T1000 (cell line): ENCODE measurements at regions not wholly inside any gene's neighbourhood (a gene's known extent, or its start where the extent isn't known, plus 50 kb on each side); places are given as distances from the start of the nearest gene placed in this dataset.

ENCODE experiments used
- DNase-seq: peaks from one replicate; lab custom pipeline; 2025; ENCODE audit warnings: mixed read lengths; lab: John Stamatoyannopoulos, UW

DNA sequence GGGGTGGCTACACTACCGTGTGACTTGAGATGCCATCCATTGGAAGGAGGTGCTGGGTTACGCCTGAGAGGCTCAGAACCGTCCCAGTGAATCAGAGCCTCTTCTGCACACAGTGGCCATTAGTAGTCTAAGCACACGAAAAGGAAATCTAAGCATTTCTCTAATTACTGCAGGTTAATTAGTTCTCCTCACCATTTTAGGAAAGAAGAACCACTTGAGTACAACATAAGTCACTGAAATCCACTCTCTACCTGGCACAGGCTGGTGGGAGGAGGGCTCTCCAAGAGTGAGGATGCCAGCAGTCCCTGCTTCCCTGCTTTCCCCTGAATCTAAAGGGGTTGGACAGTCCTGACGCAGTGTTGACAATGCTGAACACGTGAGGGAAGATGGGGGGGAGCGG, 606.3 kb downstream of the NPHP4 start:
- no peak for DNase-seq

GRCh38 chr1:5385096-5385799, 607.0 kb downstream of the NPHP4 start:
- no peak for DNase-seq

DNA sequence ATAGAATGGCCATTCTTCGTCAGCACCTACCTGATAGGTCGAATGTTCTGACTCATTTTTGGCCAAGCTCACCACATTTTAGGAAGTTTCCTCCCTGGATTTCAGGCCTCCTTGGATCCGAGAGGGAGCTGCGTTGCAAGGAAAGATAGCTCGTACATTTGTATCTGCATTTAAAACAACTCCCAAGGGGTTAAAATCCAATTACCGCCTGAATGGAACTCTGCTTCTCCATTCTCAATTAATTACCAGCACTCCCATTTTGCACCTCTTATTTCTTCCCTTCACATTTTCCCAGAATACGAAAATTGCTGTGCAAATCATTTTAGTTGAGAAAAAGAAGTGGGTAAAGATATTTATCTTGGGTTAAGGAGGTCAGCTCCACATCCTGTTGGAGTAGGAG, 610.7 kb downstream of the NPHP4 start:
- DNase-seq = no peak

- DNase-seq = no peak
Measured at GRCh38 chr1:5379176-5379759, 613.0 kb downstream of the NPHP4 start.

GRCh38 chr1:5376538-5377247, 615.5 kb downstream of the NPHP4 start:
- DNase-seq = no peak

DNA sequence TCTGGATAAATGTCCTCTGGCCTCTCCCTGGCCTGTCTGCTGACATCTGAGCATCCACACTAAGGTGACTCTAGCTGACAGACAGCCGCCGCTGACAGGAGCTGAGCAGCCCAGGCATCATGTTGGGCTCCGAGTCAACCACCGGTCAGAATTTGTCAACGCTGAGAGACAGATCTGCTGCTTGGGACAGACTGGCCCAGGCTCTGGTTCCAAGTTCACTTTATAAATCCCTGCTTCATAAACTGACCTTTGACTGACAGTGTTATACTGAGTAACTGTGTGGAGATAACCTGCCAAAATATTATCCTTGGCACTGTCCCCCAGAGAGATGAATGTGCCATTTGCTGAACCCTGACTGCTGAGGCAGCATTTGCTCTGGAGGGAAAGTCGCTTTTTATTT, 616.7 kb downstream of the NPHP4 start:
- no peak for DNase-seq

DNA sequence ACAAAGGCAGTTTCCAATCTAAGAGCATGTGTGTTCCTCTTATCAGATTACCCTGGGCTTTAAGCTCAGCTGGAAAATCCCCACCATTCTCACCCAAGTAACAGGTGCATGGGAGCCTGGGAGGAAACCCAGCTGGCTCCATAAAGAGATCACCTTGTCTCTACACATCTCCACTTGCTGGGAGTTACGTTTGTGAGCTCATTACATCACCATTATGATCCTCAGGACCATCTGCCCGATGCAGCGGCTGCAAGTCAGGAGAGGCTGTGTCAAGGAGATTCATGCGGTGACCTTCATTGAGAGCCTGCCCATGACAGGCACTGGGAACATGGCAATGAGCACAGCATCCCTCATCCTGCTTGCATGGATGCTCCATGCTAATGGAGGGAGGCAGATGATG, 618.0 kb downstream of the NPHP4 start:
- no peak for DNase-seq

GRCh38 chr1:5373281-5373680, 618.9 kb downstream of the NPHP4 start:
- DNase-seq = no peak

- DNase-seq = no peak
Measured at GRCh38 chr1:5371270-5371669, 621.0 kb downstream of the NPHP4 start.

GRCh38 chr1:5370311-5370710, 621.9 kb downstream of the NPHP4 start:
- DNase-seq = no peak

GRCh38 chr1:5369223-5369622, 623.0 kb downstream of the NPHP4 start:
- no peak for DNase-seq

- DNase-seq = no peak
Measured at GRCh38 chr1:5368201-5368600, 624.0 kb downstream of the NPHP4 start.

DNA sequence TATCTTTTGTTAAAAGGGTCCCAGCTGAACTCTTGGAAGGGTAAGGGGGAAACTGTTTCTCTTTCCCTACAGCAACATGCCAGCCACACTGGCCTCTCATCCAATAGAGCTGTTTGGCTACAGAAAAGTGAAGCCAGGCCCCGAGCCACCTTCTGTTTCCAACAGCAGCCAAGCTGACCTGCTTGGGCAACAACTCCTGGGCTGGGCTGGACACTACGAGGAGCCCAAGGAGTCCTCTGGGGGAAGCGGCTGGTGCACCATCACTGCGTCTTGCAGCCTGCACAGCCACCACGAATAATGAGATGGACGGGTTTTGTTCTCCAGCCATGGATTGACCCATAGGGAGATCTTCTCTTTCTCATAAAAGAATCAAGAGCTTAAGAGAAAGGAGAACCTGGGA, 624.9 kb downstream of the NPHP4 start:
- DNase-seq = no peak

DNA sequence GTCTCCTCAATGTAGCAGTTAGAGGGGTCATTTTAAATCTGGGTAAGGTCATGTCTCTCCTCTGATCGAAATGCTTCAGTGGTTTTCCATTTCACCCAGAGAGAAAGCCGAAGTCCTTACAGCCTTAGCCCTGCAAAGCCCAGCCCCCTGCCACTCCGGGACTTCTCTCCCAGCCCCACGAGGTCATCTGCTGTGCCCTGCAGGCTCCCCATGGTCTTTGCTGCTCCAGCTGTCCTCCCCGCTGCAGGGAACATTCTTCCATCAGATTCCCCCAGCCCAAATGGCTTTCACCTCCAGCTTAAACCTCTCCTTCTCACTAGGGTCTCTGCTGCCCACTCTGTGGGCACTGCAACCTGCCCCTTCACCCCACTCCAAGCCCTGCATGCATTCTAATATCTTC, 626.5 kb downstream of the NPHP4 start:
- no peak for DNase-seq

DNA sequence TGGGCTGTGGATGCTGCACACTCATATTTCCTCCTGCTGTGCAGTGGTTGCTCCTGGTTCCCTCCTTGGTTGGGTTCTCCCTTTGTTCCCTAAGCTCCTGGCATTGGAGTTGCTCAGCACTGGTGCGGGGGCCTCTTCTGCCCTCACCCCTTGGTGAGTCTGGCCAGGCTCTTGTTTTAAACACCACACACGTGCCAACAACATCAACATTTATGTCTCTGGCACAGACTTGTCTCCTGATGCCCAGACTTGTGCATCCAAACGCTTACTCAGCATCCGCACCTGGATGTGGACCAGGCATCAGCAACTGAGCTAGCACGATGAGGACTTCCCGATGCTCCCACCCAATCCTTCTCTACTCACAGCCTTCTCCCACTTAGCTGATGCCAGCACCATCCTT, 627.6 kb downstream of the NPHP4 start:
- no peak for DNase-seq

DNA sequence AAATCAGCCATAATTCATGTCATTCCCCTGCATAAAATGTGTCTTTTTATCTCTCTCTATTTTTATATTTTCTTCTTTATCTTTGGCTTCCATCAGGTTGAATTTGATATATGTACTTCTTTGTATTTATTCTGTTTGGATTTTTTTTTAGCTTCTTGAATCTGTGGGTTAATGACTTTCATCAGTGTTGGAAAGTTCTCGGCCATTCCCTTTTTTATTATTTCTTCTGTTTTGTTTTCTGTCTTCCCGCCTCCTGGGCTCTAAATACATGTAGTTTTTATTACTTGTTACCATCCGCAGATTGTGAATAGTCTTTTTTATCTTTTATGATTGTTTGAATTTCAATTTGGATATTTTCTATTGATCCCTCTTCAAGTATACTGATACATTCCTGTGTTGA, 637.5 kb downstream of the NPHP4 start:
- no peak for DNase-seq

- no peak for DNase-seq
Measured at GRCh38 chr1:5351366-5351765, 640.9 kb downstream of the NPHP4 start.

DNA sequence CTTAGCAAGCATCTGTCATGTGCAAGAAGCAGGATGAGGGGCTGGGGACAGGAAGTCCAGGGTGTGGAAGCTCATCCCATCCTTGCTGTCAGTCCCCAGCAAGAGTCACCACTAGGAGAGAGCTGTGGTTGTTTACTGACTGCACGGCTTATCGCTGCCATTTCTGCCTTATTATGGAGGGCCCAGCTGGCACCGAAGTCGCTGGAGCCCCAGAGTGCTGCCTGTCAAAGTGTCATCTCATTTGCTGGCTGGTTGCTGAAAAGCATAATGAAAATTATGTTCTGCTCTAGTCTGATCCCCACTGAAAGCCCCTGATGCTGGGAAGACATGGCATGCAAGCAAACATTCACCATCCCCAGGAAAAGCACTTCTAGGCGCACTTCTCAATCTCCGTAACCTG, 642.7 kb downstream of the NPHP4 start:
- DNase-seq = no peak

- DNase-seq = no peak
Measured at GRCh38 chr1:5348732-5349465, 643.3 kb downstream of the NPHP4 start.

- no peak for DNase-seq
Measured at GRCh38 chr1:5347726-5348125, 644.5 kb downstream of the NPHP4 start.

DNA sequence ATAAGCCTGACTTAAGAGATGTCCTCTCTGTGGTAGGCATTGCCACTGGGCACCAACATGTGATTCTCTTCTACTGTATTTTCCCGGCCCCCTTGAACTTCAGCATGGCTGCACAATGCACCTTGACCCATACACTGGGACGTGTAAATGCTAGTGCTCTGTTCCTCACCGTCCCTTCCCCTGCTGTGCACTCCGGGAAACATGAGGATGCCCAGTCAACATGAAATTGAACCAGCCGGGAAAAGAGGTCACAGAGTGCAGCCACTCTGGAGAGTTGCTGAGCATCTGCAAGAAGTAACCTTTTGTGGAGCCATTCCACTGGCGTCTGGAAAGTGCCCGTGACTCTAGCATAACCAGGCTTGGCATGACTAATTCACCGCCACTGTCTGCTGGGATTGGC, 646.7 kb downstream of the NPHP4 start:
- DNase-seq = no peak

GRCh38 chr1:5343256-5344020, 648.8 kb downstream of the NPHP4 start:
- DNase-seq = no peak
